ENCODE measurements at regions not wholly inside any gene's neighbourhood (a gene's known extent, or its start where the extent isn't known, plus 50 kb on each side); places are given as distances from the start of the nearest gene placed in this dataset.
"Not testable (repeated sequence)": the region's sequence is repeated elsewhere in the genome, so short reads cannot be mapped to it uniquely, and the experiment has no call there.

GRCh38 chr2:129798626-129799025 is 180.8 kb upstream of the RAB6C start:
- no peak for DNase-seq

- DNase-seq = no peak
Measured at GRCh38 chr2:129799036-129799958, 180.2 kb upstream of the RAB6C start.

- DNase-seq = no peak
Measured at GRCh38 chr2:129800285-129800684, 179.2 kb upstream of the RAB6C start.

- no peak for DNase-seq
Measured at GRCh38 chr2:129800686-129801085, 178.8 kb upstream of the RAB6C start.

GRCh38 chr2:129801575-129801974 is 177.9 kb upstream of the RAB6C start:
- no peak for DNase-seq

- DNase-seq = no peak
Measured at GRCh38 chr2:129802290-129802689, 177.2 kb upstream of the RAB6C start.

GRCh38 chr2:129803032-129803431 is 176.4 kb upstream of the RAB6C start:
- DNase-seq = no peak

- DNase-seq = no peak
Measured at GRCh38 chr2:129803871-129804270, 175.6 kb upstream of the RAB6C start.

- DNase-seq = no peak
Measured at GRCh38 chr2:129805899-129806298, 173.6 kb upstream of the RAB6C start.

GRCh38 chr2:129806317-129806716 is 173.1 kb upstream of the RAB6C start:
- no peak for DNase-seq

GRCh38 chr2:129806990-129807389 is 172.5 kb upstream of the RAB6C start:
- no peak for DNase-seq

GRCh38 chr2:129807642-129808338 is 171.7 kb upstream of the RAB6C start:
- not testable (repeated sequence) for DNase-seq

GRCh38 chr2:129810521-129810920 is 168.9 kb upstream of the RAB6C start:
- DNase-seq = no peak

- DNase-seq = peak; percentile 88 to 91
Measured at GRCh38 chr2:129812071-129812470, 167.4 kb upstream of the RAB6C start.

- DNase-seq = no peak
Measured at GRCh38 chr2:129812654-129813053, 166.8 kb upstream of the RAB6C start.

- DNase-seq = peak; percentile 18 to 45
Measured at GRCh38 chr2:129813404-129813803, 166.1 kb upstream of the RAB6C start.

- no peak for DNase-seq
Measured at GRCh38 chr2:129816813-129817574, 162.5 kb upstream of the RAB6C start.

GRCh38 chr2:129819855-129820254 is 159.6 kb upstream of the RAB6C start:
- DNase-seq = no peak

- no peak for DNase-seq
Measured at GRCh38 chr2:129820908-129821307, 158.6 kb upstream of the RAB6C start.

GRCh38 chr2:129821445-129821844 is 158.0 kb upstream of the RAB6C start:
- no peak for DNase-seq

GRCh38 chr2:129823044-129823443 is 156.4 kb upstream of the RAB6C start:
- no peak for DNase-seq

GRCh38 chr2:129827311-129828090 is 152.0 kb upstream of the RAB6C start:
- DNase-seq = no peak

GRCh38 chr2:129828792-129829191 is 150.7 kb upstream of the RAB6C start:
- no peak for DNase-seq

Data from AML-193 (cell line).